GM23338 (cell line): ENCODE measurements at regions not wholly inside any gene's neighbourhood (a gene's known extent, or its start where the extent isn't known, plus 50 kb on each side); places are given as distances from the start of the nearest gene placed in this dataset.

Experiments used
- ATAC-seq: fragments of 200-7000 bp; cut with Tn5 transposase; 3 replicates; pipeline ENCODE4 v1.9.1; 2020
- DNase-seq: peaks from one replicate; pipeline ENCODE4 v3.0.0-alpha.2; 2015; ENCODE audit warnings: low spot score
- H2AFZ ChIP-seq: fragments of 200-600 bp; sonication (generic); 2 replicates; pipeline ENCODE4 v1.8.0; 2016; ENCODE audit warnings: antibody characterized with exemption, mild to moderate bottlenecking, moderate library complexity
- H3F3A ChIP-seq: fragments of 200-600 bp; sonication (generic); replicated peaks from 2 replicates; pipeline ENCODE4 v1.8.0; 2017; ENCODE audit warnings: antibody characterized with exemption, mixed run types, low read depth
- H3K27ac ChIP-seq: fragments of 200-600 bp; sonication (generic); 2 replicates; pipeline ENCODE4 v1.6.1; 2016; ENCODE audit warnings: low read depth
- H3K27me3 ChIP-seq: fragments of 200-600 bp; sonication (generic); 2 replicates; pipeline ENCODE4 v1.8.0; 2016; ENCODE audit warnings: mild to moderate bottlenecking, mixed run types, moderate library complexity; ENCODE audit not compliant: insufficient read depth
- H3K36me3 ChIP-seq: fragments of 200-600 bp; sonication (generic); 2 replicates; pipeline ENCODE4 v1.8.0; 2016; ENCODE audit warnings: mild to moderate bottlenecking; ENCODE audit not compliant: insufficient read depth
- H3K4me1 ChIP-seq: fragments of 200-600 bp; sonication (generic); 2 replicates; pipeline ENCODE4 v1.8.0; 2016; ENCODE audit warnings: mild to moderate bottlenecking, moderate library complexity; ENCODE audit not compliant: insufficient read depth
- H3K4me2 ChIP-seq: fragments of 200-600 bp; sonication (generic); 2 replicates; pipeline ENCODE4 v1.7.1; 2017; ENCODE audit warnings: mixed run types
- H3K4me3 ChIP-seq: fragments of 200-600 bp; sonication (generic); 2 replicates; pipeline ENCODE4 v1.6.1; 2016; ENCODE audit warnings: mixed run types
- H3K79me2 ChIP-seq: fragments of 200-600 bp; sonication (generic); replicated peaks from 2 replicates; pipeline ENCODE4 v1.8.0; 2017; ENCODE audit warnings: mild to moderate bottlenecking; ENCODE audit not compliant: insufficient read depth
- H3K9me2 ChIP-seq: fragments of 200-600 bp; sonication (generic); 2 replicates; pipeline ENCODE4 v1.8.0; 2017; ENCODE audit not compliant: insufficient read depth
- H4K20me1 ChIP-seq: fragments of 200-600 bp; sonication (generic); replicated peaks from 2 replicates; pipeline ENCODE4 v1.8.0; 2017; ENCODE audit warnings: mild to moderate bottlenecking; ENCODE audit not compliant: insufficient read depth
- H3K27ac Mint-ChIP-seq: 2 replicates; pipeline ENCODE4 v1.8.0; 2020; ENCODE audit warnings: inconsistent platforms, mild to moderate bottlenecking, moderate library complexity, mixed read lengths
- H3K27me3 Mint-ChIP-seq: 3 replicates; pipeline ENCODE4 v1.8.0; 2022; ENCODE audit warnings: low read depth, mild to moderate bottlenecking, moderate library complexity, mixed read lengths, inconsistent platforms; ENCODE audit not compliant: insufficient read depth, poor library complexity
- H3K36me3 Mint-ChIP-seq: 3 replicates; pipeline ENCODE4 v1.8.0; 2021; ENCODE audit warnings: low read depth, mild to moderate bottlenecking, inconsistent platforms, moderate library complexity, mixed read lengths
- H3K4me1 Mint-ChIP-seq: 3 replicates; pipeline ENCODE4 v1.8.0; 2020; ENCODE audit warnings: mild to moderate bottlenecking, inconsistent platforms, mixed read lengths
- H3K4me3 Mint-ChIP-seq: 3 replicates; pipeline ENCODE4 v1.8.0; 2021; ENCODE audit warnings: moderate library complexity, mild to moderate bottlenecking, inconsistent platforms, mixed read lengths
- H3K9me3 Mint-ChIP-seq: 3 replicates; pipeline ENCODE4 v1.8.0; 2020; ENCODE audit warnings: moderate library complexity, mild to moderate bottlenecking, inconsistent platforms, mixed read lengths
- CREB1 ChIP-seq: fragments of 250-450 bp; sonication (Bioruptor Pico); IDR thresholded peaks from 2 replicates; pipeline ENCODE4 v1.5.0; 2020; ENCODE audit warnings: low read depth, mild to moderate bottlenecking, moderate library complexity
- CTCF ChIP-seq, 2 experiments: fragments of 200-600 bp in 1 of 2; sonication (generic) in 1 of 2; conservative IDR thresholded peaks; 2 replicates each; pipeline versions ENCODE4 v1.5.1 to v1.6.1; 2016 to 2017; ENCODE audit warnings: antibody characterized with exemption in 2 of 2, low read depth in 2 of 2, mild to moderate bottlenecking in 2 of 2, moderate library complexity in 1 of 2
- EZH2phosphoT487 ChIP-seq: fragments of 200-600 bp; sonication (generic); IDR thresholded peaks from one replicate; pipeline ENCODE4 v1.8.1; 2018; ENCODE audit warnings: antibody characterized with exemption; ENCODE audit not compliant: unreplicated experiment
- JUNB ChIP-seq: IDR thresholded peaks from one replicate; pipeline ENCODE4 v1.6.1; 2016; ENCODE audit warnings: antibody characterized with exemption; ENCODE audit not compliant: unreplicated experiment
- NANOG ChIP-seq: IDR thresholded peaks from 2 replicates; pipeline ENCODE4 v1.6.1; 2016; ENCODE audit warnings: antibody characterized with exemption, borderline replicate concordance
- STAT1 ChIP-seq: IDR thresholded peaks from one replicate; pipeline ENCODE4 v1.6.1; 2016; ENCODE audit warnings: antibody characterized with exemption; ENCODE audit not compliant: unreplicated experiment
- ZNF114 ChIP-seq: fragments of 250-450 bp; sonication (Bioruptor Pico); IDR thresholded peaks from 2 replicates; pipeline ENCODE4 v1.5.0; 2020; ENCODE audit warnings: mild to moderate bottlenecking, moderate library complexity
- ZNF331 ChIP-seq: fragments of 250-450 bp; sonication (Bioruptor Pico); IDR thresholded peaks from 2 replicates; pipeline ENCODE4 v1.5.0; 2020; ENCODE audit warnings: low read depth, mild to moderate bottlenecking, moderate library complexity
- ZNF462 ChIP-seq: fragments of 250-450 bp; sonication (Bioruptor Pico); IDR thresholded peaks from 2 replicates; pipeline ENCODE4 v1.5.0; 2020; ENCODE audit warnings: mild to moderate bottlenecking, moderate library complexity

GRCh38 chr14:59028476-59029202, 159.8 kb upstream of the DAAM1 start:
- H3F3A ChIP-seq: no peaks in the 10 kb centered on the region
- H3K27me3 ChIP-seq: no peaks in the 10 kb centered on the region
- H3K27ac ChIP-seq: no peak overlapping the region
- Mint-ChIP-seq H3K27me3 (no peaks in the 10 kb centered on the region), H3K36me3 (no peaks in the 10 kb centered on the region), H3K27ac (peak overlapping the region; percentile 54; the same call in 1 of the 2 replicates), H3K4me1 (peaks cover 11% of the 10 kb centered on the region; the same call in 2 of the 3 replicates), H3K4me3 (no peak overlapping the region), H3K9me3 (no peaks in the 10 kb centered on the region)
- no peaks in the 10 kb centered on the region for H3K36me3 ChIP-seq
- no peaks in the 10 kb centered on the region for H3K9me2 ChIP-seq
- H4K20me1 ChIP-seq: no peaks in the 10 kb centered on the region
- H3K4me3 ChIP-seq: no peak overlapping the region
- peak overlapping the region; percentile 94 for H2AFZ ChIP-seq
- peak overlapping the region; percentile 37; the same call in 1 of the 2 replicates for H3K4me2 ChIP-seq
- H3K4me1 ChIP-seq: peaks cover 5% of the 10 kb centered on the region
- TF ChIP-seq EZH2phosphoT487: no peak
- peak; percentile 77 to 92 for TF ChIP-seq CTCF (conservative IDR thresholded peaks at IDR 0.05; ENCODE audit: low read depth in 2 of 2)
- ATAC-seq: peak; percentile 97
- H3K79me2 ChIP-seq: no peaks in the 10 kb centered on the region
- DNase-seq: peak; percentile 71

- Histone ChIP-seq H3K36me3 (no peaks in the 10 kb centered on the region), H4K20me1 (no peaks in the 10 kb centered on the region), H3K4me1 (peaks cover 5% of the 10 kb centered on the region), H3K79me2 (no peaks in the 10 kb centered on the region), H3K27me3 (no peaks in the 10 kb centered on the region), H2AFZ (no peak overlapping the region), H3K4me2 (no peak overlapping the region), H3F3A (no peaks in the 10 kb centered on the region), H3K9me2 (no peaks in the 10 kb centered on the region), H3K27ac (no peak overlapping the region), H3K4me3 (no peak overlapping the region)
- H3K27ac Mint-ChIP-seq: no peak overlapping the region
- no peaks in the 10 kb centered on the region for H3K9me3 Mint-ChIP-seq
- no peak overlapping the region for H3K4me3 Mint-ChIP-seq
- H3K27me3 Mint-ChIP-seq: no peaks in the 10 kb centered on the region
- DNase-seq: no peak
- ATAC-seq: no peak
- no peaks in the 10 kb centered on the region; the same call in 2 of the 3 replicates for H3K36me3 Mint-ChIP-seq
- H3K4me1 Mint-ChIP-seq: peaks cover 11% of the 10 kb centered on the region; the same call in 2 of the 3 replicates
- TF ChIP-seq ZNF114 (CRISPR knock-in tag): no peak
- TF ChIP-seq ZNF331: no peak
- TF ChIP-seq JUNB: no peak
- no peak for TF ChIP-seq CREB1 (CRISPR knock-in tag)
- TF ChIP-seq CTCF (conservative IDR thresholded peaks at IDR 0.05; ENCODE audit: low read depth in 2 of 2): no peak
- TF ChIP-seq EZH2phosphoT487: no peak
- no peak for TF ChIP-seq STAT1
- no peak for TF ChIP-seq NANOG
- no peak for TF ChIP-seq ZNF462 (CRISPR knock-in tag)
Measured at GRCh38 chr14:59032826-59033225, 155.6 kb upstream of the DAAM1 start.
